Activated CD4-positive, alpha-beta T cell treated with anti-CD3 and anti-CD28 coated beads, Interleukin-2, amount 50 U/mL, for 48 hours (primary cell): ENCODE measurements at regions not wholly inside any gene's neighbourhood (a gene's known extent, or its start where the extent isn't known, plus 50 kb on each side); places are given as distances from the start of the nearest gene placed in this dataset.
"Not testable (repeated sequence)": the region's sequence is repeated elsewhere in the genome, so short reads cannot be mapped to it uniquely, and the experiment has no call there.

Source experiments
- DNase-seq, 2 experiments: peaks; one replicate each; pipeline ENCODE4 v3.0.0-alpha.2; 2020

DNA sequence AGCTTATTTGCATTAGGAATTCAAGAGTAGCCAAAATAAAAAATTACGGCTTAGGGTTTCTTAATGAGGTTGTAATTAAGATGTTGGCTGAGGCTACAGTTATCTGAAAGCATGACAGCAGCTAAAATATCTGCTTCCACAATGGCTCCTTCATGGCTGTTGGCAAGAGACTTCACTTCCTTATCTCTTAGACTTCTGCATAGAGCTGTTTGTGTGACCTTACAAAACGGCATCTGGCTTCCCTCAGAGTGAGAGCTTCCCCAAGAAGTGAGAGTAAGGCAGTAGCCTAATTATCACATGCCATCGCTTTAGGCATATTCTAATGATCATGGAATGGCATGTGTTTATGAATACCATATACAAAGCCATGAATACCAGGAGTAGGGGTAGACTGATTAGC, 57.6 kb downstream of the CCDC59 start:
- DNase-seq = no peak

DNA sequence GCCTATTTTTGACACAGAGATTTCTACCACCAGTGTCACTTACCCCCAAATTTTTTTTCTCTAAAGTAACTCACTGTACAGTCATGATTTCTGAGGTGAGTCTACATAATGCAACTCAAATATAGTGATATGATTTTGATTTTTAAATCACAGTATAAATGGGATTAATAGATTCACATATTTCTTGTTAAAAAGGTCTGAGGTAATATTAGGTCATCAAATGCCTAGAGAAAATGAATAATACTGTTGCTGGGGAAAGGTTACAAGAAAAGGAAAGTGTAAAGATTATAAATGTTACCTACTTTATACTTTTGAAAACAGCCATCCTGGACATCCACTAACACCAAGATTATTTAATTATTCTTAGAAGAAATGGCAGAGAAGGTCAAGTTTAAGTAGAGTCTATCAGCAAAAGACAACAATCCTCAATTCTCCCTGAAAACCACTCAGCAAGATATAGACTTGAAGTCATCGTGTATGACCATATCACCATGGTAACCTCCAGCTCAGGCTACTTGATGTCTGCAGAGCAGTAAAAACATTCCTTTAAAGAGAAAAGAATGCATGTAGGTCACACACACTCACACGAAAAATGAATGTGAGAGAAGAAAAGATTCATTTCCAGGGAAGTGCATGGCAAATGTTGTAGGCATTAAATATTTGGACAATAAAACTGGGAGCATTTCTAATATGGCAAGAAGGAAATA, 58.7 kb downstream of the CCDC59 start:
- DNase-seq = no peak

DNA sequence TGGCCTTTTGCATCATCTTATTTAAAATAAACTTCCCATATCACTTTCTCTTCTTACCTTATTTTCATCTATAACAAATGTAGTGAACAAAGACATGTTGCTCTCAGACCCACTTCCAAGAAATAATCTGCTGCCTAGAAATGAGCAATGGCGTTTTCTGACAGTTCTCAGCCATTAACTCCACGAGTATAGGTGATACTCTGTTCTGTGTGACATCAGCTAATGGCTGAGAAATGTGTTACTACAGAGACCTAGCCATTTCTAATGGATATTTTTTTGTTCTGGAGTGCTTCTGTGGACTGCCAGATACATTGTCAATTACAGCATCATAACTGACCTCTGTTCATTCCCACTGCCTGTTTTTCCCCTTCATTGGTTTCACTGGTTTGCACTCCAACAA, 67.8 kb downstream of the CCDC59 start:
- DNase-seq = no peak

GRCh38 chr12:82281335-82281734, 76.9 kb downstream of the CCDC59 start:
- not testable (repeated sequence) for DNase-seq

- no peak for DNase-seq
Observed at GRCh38 chr12:82279536-82280058, 78.6 kb downstream of the CCDC59 start.

- no peak for DNase-seq
Observed at GRCh38 chr12:82277582-82277981, 80.6 kb downstream of the CCDC59 start.

DNA sequence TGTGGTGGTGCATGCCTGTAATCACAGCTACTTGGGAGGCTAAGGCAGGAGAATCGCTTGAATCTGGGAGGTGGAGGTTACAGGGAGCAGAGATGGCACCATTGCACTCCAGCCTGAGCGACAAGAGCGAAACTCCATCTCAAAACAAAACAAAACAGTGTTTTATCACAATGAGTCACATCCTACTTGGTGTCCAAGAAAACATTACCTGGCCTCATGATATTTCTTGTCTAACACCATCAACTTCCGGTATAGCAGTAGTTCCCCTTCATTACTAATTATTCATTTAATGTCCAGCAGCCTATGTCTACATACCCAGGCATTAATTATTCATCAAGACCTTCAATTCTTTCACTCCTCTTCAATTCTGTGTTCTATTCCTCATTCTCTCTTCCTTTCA, 115.5 kb downstream of the CCDC59 start:
- DNase-seq = no peak

GRCh38 chr12:82225871-82226270, 132.3 kb downstream of the CCDC59 start:
- DNase-seq = no peak

GRCh38 chr12:82223426-82223825, 134.8 kb downstream of the CCDC59 start:
- DNase-seq = no peak

DNA sequence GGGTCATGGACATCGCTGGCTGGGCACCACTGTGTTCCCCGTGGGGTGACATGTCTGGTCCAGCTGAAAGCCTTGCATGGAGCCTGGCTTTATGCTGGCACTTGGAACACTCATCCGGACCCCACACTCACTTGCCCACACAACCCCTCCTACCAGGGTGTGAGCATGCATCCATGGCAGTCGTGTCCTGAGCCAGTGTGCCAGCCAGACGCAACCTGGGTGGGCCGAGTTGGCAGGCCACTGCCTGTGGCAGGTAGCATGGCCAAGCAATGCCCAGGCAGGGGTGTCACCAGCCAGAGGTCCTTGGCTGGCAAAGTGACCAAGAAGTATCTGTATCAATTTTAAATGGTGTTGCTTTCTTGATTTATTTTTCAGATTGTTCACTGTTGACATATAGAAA, 141.7 kb downstream of the CCDC59 start:
- no peak for DNase-seq

DNA sequence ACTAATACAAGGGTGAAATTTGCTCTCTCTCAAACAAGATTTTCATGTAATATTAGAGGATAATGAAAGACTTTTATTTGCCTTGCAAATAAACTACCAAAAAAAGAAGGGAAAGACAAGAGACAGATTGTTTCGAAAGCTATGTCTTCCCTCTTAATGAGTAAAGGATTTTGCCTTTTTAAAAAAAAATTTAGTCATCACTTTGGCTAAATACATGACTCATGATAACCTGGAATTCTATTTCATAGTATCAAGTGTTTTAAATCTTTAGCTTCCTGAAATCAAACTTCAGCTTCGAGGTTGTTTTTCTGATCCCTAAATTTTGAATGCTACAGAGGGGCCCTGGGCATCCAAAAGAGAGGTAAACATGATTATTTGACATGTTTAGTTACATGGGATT, 144.4 kb downstream of the CCDC59 start:
- no peak for DNase-seq

- no peak for DNase-seq
Observed at GRCh38 chr12:82210882-82211281, 147.3 kb downstream of the CCDC59 start.

- no peak for DNase-seq
Observed at GRCh38 chr12:82209533-82209932, 148.7 kb downstream of the CCDC59 start.

DNA sequence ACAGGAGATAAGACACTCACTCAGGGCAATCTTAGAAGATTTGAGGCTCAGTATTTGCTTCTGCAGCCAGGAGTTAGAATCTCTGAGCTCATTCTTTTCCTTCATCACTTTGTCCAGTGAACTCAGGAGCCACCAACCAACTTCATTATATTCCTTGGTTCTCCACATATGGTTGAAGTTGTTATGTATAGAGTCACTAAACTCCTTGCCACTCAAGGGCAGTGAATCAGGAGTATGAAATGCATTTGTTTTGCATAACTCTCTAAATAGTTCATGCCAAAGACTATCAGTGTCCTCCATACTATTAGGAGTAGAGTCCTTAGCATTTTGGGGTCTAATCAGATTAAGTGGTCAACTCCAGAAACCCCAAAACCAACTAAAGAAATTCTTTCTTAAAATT, 150.6 kb downstream of the CCDC59 start:
- DNase-seq = no peak

DNA sequence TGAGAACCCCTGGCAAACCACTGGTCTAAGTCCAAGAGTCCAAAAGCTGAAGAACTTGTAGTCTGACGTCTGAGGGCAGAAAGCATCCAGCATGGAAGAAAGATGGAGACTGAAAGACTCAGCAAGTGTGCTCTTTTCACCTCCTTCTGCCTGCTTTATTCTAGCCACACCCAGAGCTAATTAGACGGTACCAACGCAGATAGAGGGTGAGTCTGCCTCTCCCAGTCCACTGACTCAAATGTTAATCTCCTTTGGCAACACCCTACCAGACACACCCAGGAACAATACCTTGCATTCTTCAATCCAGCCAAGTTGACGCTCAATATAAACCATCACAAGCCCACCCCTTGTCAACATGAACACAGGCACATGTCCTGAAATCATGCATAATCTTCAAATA, 155.1 kb downstream of the CCDC59 start:
- DNase-seq = no peak

DNA sequence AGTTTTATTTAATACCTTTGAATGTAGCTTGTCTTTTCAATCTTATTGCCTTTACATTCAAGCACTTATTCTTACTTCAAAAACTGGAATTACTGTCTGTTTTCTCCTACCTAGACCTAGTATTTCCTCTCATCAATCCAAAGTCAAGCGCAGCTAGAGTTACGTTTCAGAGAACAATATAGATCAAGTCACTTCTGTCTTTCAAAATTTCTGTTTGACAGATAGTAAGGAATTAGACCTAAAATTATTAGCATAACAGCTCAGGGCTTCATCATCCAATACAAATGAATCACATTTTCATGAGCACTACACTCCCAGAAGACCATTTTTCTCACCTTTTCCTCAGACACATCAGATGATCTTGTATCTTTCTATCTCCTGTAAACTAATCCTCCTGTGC, 170.6 kb downstream of the CCDC59 start:
- DNase-seq = no peak

DNA sequence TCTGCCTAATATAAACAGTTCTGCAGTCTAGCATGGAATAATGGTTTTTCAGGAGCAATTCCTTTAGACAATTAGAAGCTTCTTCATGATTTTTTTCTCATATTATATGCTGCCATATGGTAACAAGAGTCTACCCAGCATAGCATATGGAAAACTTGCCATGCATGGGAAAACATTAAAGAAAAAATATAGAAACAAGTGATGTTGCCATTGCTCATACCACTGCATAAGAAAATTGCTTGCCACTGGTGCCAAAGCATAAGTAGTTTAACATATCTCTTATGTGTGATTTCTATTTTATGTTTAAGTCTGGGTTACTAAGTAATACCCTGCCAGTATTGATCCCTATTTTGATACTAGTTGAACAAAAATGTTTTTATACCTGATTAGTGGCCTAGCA, 171.2 kb downstream of the CCDC59 start:
- no peak for DNase-seq

- no peak for DNase-seq
Observed at GRCh38 chr12:82186282-82186681, 171.9 kb downstream of the CCDC59 start.

GRCh38 chr12:82184844-82185243, 173.3 kb downstream of the CCDC59 start:
- no peak for DNase-seq

DNA sequence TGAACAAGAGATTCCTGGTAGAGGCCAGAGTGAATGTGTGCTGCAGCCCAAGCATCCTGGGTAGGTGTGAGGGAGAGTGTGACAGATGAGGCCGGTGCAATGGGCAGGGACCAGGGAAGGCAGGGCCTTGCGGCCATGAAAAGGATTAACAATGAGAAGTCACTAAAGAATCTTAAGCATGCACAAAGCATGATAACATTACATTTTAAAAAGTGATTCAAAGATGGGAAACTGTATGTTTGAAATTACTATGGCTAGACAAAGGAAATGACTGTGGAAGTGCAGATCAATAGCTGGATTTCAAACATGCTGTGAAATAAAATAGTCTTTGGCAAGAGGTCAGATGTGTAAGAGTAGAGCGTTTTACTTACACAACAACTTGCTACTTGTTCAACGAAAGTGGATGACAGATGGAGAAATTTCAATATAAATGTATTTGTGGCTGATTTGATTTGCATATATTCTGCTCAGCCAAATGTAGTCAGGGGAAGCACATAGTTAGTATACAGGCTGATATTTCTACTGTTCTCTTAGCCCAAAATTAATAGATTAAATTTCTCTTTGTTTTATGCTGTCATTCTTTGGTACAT, 175.5 kb downstream of the CCDC59 start:
- no peak for DNase-seq

- DNase-seq = no peak
Observed at GRCh38 chr12:82176761-82177490, 181.3 kb downstream of the CCDC59 start.

- no peak for DNase-seq
Observed at GRCh38 chr12:82176026-82176425, 182.2 kb downstream of the CCDC59 start.

DNA sequence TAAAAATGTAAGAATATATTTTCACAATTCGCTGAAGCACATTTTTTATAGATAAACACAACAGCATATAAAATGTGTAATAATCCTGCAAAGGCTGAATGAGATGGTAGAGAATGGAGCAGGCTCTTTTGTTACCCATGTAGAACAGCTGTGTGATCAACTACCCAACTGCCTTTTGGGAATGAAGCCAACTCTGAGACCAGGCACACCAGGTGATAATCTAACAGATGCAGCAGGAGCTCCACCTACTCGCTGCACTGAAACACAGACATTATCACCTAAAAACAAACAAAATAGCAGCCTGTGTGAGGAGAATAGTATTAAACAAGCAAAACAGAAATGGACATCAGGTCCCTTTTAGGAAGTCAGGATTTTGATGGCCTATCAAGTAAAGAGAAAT, 183.3 kb downstream of the CCDC59 start:
- DNase-seq = no peak

DNA sequence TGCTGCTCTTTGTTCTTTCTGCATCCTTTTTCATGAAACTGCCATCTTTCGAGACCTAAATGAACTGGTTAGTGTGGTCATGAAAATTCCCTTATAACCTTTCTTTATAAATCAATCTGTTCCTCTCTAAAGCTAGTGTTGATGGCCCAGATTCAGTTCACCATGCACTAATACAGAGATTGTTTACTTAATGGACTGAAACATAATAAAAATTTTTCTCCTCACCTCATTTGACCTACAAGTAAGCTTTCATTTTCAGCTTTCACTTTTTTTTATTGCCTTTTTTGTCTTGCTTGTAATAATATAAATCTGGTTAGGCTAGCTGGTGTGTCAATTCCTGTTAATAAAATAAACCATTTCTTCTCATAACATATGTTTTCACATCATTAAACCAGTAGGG, 183.8 kb downstream of the CCDC59 start:
- DNase-seq = no peak
